ENCODE measurements at regions not wholly inside any gene's neighbourhood (a gene's known extent, or its start where the extent isn't known, plus 50 kb on each side); places are given as distances from the start of the nearest gene placed in this dataset.
"Not testable (repeated sequence)": the region's sequence is repeated elsewhere in the genome, so short reads cannot be mapped to it uniquely, and the experiment has no call there.

DNA sequence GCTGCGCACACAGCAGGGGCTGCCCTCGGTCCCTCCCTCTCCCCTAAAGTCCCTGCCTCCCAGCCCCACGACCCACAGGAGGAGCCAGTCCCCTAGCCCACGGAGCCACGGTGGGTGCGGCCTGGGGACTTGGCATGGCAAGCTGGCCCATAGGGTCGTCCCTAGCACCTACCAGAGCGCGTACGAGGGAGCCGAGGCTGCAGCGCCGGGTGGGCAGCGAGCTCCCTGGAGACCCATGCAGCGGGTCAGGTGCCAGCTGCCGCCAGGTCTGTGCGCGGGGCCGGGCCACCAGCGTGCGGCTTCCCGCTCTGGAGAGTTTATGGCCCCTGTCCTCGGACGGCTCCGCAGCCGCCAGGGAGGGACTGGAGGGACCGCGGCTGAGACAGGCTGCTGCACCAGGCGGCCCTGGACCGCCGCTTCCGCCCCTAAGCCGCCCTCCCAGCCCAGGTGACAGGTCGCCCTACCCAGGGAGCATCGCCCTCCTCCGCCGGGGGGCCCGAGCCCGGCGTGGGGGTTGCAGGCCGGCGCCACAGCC is 273.6 kb downstream of the CCDC74A start:
- no peaks in the 10 kb centered on the region for H3K9me3 ChIP-seq
- no peaks in the 10 kb centered on the region for H3K36me3 ChIP-seq
- no peak overlapping the region for H3K27ac ChIP-seq
- no peaks in the 10 kb centered on the region for H3K27me3 ChIP-seq
- intact Hi-C loops (cut with DNase I) = loop anchor here (10.0 kb wide), 1 partner anchor 126 kb away; no protein-coding TSS in a partner anchor
- peak overlapping the region; percentile 38 to 43 for H3K4me3 ChIP-seq
- DNase-seq (ENCODE audit: extremely low spot score in 2 of 2) = no peak
- no peak for TF ChIP-seq POLR2A (IDR thresholded peaks at IDR 0.05)
- TF ChIP-seq, protein P1, sequence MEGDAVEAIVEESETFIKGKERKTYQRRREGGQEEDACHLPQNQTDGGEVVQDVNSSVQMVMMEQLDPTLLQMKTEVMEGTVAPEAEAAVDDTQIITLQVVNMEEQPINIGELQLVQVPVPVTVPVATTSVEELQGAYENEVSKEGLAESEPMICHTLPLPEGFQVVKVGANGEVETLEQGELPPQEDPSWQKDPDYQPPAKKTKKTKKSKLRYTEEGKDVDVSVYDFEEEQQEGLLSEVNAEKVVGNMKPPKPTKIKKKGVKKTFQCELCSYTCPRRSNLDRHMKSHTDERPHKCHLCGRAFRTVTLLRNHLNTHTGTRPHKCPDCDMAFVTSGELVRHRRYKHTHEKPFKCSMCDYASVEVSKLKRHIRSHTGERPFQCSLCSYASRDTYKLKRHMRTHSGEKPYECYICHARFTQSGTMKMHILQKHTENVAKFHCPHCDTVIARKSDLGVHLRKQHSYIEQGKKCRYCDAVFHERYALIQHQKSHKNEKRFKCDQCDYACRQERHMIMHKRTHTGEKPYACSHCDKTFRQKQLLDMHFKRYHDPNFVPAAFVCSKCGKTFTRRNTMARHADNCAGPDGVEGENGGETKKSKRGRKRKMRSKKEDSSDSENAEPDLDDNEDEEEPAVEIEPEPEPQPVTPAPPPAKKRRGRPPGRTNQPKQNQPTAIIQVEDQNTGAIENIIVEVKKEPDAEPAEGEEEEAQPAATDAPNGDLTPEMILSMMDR (IDR thresholded peaks at IDR 0.05) = no peak
- no peak for TF ChIP-seq POLR2AphosphoS5 (IDR thresholded peaks at IDR 0.05; ENCODE audit: insufficient read depth in 1 of 2, low read depth in 1 of 2)
- H3K4me1 ChIP-seq = peaks cover 10% of the 10 kb centered on the region

DNA sequence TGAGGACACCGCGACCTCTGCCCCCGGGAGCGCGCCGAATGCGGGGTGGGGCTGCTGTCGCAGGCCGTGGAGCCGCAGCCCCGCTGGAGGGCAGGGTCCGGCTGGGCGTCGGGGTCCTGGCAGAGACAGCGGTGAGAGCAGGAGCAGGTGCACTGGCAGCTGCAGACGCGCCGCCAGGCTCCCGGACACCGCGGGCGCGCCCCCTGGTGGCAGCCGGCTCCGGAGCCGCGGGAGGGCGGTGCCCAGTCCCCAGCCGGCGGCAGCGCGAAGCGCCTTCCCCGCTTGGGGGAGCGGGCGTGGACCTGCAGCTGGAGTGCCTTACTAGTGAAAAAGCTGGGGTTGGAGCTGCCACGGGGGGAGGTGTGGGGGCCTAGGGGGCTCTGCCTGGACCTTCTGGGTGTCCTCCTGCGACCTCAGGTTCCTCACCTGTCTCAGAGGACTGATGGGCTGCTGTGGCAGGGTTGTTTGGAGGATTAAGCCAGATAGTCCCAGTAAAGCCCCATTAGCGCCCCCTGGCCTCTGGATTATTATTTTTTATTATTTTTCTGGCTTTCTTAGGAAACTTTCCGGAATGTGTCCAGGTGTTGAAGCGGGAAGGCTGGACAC is 274.2 kb downstream of the CCDC74A start:
- H3K27me3 ChIP-seq; H3K36me3 ChIP-seq; H3K27ac ChIP-seq; H3K9me3 ChIP-seq; DNase-seq (ENCODE audit: extremely low spot score in 2 of 2): not testable (repeated sequence)
- H3K4me3 ChIP-seq = peak overlapping the region; percentile 38 to 43
- TF ChIP-seq, protein P1 (IDR thresholded peaks at IDR 0.05) = peak; percentile 32 to 74 (median 46)
- intact Hi-C loops (cut with DNase I) = loop anchor here (10.0 kb wide), 1 partner anchor 127 kb away; no protein-coding TSS in a partner anchor
- H3K4me1 ChIP-seq = peaks cover 10% of the 10 kb centered on the region

DNA sequence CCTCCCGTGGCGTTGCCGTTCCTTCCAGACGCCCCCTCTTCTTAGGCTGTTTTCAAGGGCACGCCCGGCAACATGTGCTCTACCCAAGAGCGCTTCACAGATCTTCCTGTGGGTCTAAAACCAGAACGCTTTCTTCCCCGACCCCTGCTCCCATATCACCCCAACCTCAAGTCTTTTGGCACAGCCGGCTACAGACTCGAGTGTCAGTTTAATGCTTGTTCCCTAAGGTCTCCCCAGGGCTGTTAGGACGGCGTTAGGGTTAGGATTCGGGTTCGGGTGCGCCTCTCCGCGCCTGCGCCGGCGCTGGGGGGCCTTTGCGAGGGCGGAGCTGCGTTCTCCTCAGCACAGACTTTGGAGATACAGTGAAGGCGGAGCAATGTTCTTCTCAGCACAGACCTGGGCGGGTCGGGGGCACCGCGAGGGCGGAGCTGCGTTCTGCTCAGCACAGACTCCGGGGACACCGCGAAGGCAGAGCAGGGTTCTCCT is 274.7 kb downstream of the CCDC74A start:
- H3K9me3 ChIP-seq; H3K27ac ChIP-seq; H3K27me3 ChIP-seq; DNase-seq (ENCODE audit: extremely low spot score in 2 of 2); H3K36me3 ChIP-seq: not testable (repeated sequence)
- intact Hi-C loops (cut with DNase I) = loop anchor here (10.0 kb wide), 1 partner anchor 128 kb away; no protein-coding TSS in a partner anchor
- Histone ChIP-seq H3K4me3 (peak overlapping the region; percentile 38 to 43), H3K4me1 (peaks cover 10% of the 10 kb centered on the region)

DNA sequence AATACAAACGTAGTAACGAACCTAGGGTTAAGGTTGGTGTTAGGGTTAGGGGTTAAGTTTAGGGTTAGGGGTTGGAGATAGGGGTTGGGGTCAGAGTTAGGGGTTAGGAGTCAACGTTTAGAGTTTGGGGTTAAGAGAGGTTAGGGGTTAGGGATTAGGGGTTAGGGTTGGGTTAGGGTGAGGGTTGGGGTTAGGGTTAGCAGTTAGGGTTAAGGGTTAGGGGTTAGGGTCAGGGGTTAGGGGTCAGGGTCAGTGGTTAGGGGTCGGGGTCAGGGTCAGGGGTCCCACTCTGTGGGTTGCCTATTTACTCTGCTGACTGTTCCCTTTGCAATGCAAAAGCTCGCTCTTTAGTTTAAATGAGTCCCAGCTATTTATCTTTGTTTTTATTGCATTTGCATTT is 275.5 kb downstream of the CCDC74A start:
- H3K27ac ChIP-seq; DNase-seq (ENCODE audit: extremely low spot score in 2 of 2); H3K36me3 ChIP-seq; H3K27me3 ChIP-seq; H3K9me3 ChIP-seq; H3K4me3 ChIP-seq: not testable (repeated sequence)
- intact Hi-C loops (cut with DNase I) = loop anchor here (10.0 kb wide), 1 partner anchor 128 kb away; no protein-coding TSS in a partner anchor
- peaks cover 10% of the 10 kb centered on the region for H3K4me1 ChIP-seq

DNA sequence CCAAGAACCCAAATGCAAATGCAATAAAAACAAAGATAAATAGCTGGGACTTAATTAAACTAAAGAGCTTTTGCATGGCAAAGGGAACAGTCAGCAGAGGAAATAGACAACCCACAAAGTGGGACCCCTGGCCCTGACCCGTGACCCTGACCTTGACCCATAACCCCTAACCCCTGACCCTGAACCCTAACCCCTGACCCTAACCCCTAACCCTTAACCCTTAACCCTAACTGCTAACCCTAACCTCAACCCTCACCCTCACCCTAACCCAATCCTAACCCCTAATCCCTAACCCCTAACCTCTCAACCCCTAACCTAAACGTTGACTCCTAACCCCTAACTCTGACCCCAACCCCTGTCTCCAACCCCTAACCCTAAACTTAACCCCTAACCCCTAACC is 284.9 kb downstream of the CCDC74A start:
- intact Hi-C loops (cut with DNase I); H3K4me3 ChIP-seq; H3K9me3 ChIP-seq; H3K27me3 ChIP-seq; H3K36me3 ChIP-seq; H3K4me1 ChIP-seq; H3K27ac ChIP-seq; DNase-seq (ENCODE audit: extremely low spot score in 2 of 2): not testable (repeated sequence)

DNA sequence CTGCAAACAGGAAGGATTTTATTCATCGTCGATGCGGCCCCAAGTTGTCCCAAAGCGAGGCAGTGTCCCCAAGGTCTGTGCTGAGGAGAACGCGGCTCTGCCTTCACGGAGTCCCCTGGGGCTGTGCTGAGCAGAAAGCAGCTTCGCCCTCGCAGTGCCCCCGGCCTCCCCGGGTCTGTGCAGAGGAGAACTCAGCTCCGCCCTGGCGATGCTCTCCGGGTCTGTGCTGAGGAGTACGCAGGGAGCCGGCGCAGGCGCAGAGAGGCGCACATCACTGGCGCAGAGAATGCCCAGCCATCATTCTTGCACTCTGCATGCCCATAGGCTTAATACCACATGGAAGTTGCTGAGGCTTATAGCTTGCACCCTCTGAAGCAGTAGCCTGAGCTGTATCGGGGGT is 285.7 kb downstream of the CCDC74A start:
- H3K27me3 ChIP-seq; H3K4me3 ChIP-seq; H3K36me3 ChIP-seq; H3K9me3 ChIP-seq; H3K27ac ChIP-seq; intact Hi-C loops (cut with DNase I); H3K4me1 ChIP-seq: not testable (repeated sequence)
- peak in 1 of 2 donors; percentile 52 for DNase-seq (ENCODE audit: extremely low spot score in 2 of 2)

DNA sequence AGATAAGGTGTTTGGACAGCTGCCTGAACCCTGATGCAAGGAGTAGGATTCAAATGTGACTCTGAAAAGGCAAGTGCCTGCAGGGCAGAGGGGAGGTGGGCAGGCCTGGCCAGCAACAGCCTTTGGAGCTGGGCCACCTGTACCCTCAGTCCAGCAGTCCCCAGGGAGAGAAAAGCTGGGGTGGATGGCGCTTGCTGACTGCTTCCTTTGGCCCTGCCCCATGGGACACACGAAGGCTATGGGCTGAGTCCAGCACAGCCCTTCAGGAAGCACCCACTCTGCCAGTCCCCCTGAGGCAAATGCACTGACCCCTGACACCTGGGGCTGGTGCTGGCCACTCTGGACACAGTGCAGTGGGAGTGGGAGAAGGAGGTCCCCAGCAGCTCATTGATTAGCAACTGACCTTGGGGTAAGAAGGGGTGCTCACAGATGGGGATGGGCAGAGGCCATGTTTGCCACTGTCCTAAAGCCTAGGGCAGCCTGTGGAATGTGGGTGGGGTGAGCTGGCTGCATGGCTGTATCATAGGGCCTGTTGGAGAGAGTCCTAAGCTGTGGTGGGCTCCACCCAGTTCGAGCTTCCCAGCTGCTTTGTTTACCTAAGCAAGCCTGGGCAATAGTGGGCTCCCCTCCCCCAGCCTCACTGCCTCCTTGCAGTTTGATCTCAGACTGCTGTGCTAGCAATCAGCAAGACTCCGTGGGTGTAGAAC is 290.7 kb downstream of the CCDC74A start:
- H3K27ac ChIP-seq; H3K4me3 ChIP-seq; H3K27me3 ChIP-seq; H3K9me3 ChIP-seq; H3K4me1 ChIP-seq; DNase-seq (ENCODE audit: extremely low spot score in 2 of 2); H3K36me3 ChIP-seq; intact Hi-C loops (cut with DNase I): not testable (repeated sequence)

DNA sequence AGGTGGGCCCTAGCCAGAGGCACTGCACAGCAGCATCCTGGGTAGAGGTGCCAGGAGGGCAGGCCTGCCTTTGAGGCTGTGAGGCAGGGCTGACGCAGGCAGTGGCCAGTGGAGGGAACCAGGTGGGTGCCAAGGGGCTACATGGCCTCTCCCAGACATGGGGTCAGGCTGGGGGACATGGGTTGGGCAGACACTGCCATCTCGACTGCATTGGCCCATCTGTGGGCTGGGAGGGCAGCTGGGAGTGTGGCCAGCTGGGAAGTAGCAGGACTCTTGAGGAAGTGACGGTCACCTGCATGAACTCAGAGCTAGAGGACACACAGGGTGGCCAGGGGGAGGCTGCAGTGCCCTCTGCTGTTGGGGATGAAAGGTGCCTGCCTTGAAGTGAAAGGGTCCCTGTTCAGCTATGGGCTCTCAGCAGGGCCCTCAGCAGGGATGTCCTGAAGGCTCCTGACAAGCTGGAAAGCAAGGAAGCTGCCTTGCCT is 294.6 kb downstream of the CCDC74A start:
- H3K4me1 ChIP-seq; intact Hi-C loops (cut with DNase I): not testable (repeated sequence)
- DNase-seq (ENCODE audit: extremely low spot score in 2 of 2) = peak in 1 of 2 donors; percentile 67

DNA sequence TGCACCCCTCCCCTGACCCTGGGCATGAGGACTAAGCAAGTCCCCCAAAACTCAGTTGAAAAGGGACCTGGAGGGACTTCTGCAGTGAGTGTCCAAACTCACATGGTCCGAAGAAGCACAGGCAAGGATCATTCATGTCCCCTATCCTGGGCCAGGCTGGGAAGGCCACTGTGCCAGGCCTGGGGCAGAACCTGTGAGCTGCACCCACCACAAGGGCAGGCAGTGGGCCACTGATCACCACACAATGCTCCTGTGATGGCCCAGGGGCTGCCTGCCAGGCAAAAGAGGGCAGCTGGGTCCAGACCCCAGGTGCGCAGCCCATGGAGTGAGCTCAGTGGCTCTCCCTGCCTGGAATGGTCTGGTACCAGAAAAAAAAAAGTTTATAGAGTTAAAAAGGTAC is 295.4 kb downstream of the CCDC74A start:
- H3K36me3 ChIP-seq; H3K9me3 ChIP-seq; H3K4me1 ChIP-seq; DNase-seq (ENCODE audit: extremely low spot score in 2 of 2); H3K27me3 ChIP-seq; H3K4me3 ChIP-seq; H3K27ac ChIP-seq; intact Hi-C loops (cut with DNase I): not testable (repeated sequence)

More for the DNA sequence above, 294.6 kb downstream of the CCDC74A start:
- H3K9me3 ChIP-seq, H3K27ac ChIP-seq, H3K36me3 ChIP-seq, H3K27me3 ChIP-seq, H3K4me3 ChIP-seq: not testable (repeated sequence)

DNA sequence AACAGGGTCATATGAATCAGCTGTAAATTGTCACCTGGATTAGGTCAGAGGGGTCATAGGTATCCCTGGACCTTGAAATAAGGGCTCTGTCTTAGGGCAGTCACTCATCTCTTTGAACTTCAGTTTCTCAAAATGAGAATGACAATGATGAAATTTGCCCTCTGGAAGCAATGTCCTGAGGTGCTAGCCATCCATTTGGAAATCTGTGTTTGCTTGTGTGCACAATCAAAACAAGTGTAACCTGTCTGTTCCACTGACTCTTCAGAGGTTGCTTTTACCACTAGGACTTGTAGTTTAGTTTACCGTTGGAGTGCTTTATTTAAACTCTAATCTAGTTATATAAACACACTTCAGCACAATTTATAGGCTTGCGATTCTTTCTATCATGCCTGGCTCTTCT is 297.3 kb downstream of the CCDC74A start:
- H3K36me3 ChIP-seq; DNase-seq (ENCODE audit: extremely low spot score in 2 of 2); intact Hi-C loops (cut with DNase I): not testable (repeated sequence)

More for the DNA sequence above, 297.3 kb downstream of the CCDC74A start:
- not testable (repeated sequence) for H3K4me1 ChIP-seq, H3K27me3 ChIP-seq, H3K27ac ChIP-seq, H3K4me3 ChIP-seq, H3K9me3 ChIP-seq
